D721Med (cell line): ENCODE measurements at regions not wholly inside any gene's neighbourhood (a gene's known extent, or its start where the extent isn't known, plus 50 kb on each side); places are given as distances from the start of the nearest gene placed in this dataset.

ENCODE experiments used
- DNase-seq: peaks from one replicate; pipeline ENCODE4 v3.0.0; 2011; ENCODE audit warnings: low spot score; ENCODE audit not compliant: insufficient read length
- FAIRE-seq: peaks from 2 replicates; lab custom pipeline; 2011; peaks lifted over from hg19 to GRCh38; lab: Jason Lieb, UNC
- TF ChIP-seq, protein P1 (sequence below): IDR thresholded peaks from 2 replicates; pipeline ENCODE4 v1.5.1; 2012; ENCODE audit warnings: mild to moderate bottlenecking, control low read depth; ENCODE audit not compliant: insufficient read depth; ENCODE audit errors: missing control alignments

DNA sequence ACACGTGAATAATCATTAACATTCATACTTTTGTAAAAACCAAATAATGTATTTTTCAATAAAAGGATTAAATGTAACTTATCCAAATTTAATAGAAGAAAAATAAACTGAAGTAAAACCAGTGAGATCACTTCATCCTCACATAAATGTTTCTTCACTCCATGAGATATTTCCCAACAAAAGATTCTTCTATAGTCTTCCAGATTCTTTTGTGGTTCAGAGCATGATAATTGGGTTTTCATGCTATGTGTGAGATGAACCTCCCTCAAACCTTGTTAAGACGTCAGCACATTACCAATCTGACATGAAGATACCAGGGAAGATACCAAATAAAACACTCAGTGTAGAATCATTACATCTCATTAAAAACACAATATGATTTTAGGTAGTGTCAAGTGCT, 62.9 kb upstream of the OXGR1 start:
- FAIRE-seq (peak; percentile 11), DNase-seq (no peak)
- TF ChIP-seq, protein P1, sequence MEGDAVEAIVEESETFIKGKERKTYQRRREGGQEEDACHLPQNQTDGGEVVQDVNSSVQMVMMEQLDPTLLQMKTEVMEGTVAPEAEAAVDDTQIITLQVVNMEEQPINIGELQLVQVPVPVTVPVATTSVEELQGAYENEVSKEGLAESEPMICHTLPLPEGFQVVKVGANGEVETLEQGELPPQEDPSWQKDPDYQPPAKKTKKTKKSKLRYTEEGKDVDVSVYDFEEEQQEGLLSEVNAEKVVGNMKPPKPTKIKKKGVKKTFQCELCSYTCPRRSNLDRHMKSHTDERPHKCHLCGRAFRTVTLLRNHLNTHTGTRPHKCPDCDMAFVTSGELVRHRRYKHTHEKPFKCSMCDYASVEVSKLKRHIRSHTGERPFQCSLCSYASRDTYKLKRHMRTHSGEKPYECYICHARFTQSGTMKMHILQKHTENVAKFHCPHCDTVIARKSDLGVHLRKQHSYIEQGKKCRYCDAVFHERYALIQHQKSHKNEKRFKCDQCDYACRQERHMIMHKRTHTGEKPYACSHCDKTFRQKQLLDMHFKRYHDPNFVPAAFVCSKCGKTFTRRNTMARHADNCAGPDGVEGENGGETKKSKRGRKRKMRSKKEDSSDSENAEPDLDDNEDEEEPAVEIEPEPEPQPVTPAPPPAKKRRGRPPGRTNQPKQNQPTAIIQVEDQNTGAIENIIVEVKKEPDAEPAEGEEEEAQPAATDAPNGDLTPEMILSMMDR, result no peak

DNA sequence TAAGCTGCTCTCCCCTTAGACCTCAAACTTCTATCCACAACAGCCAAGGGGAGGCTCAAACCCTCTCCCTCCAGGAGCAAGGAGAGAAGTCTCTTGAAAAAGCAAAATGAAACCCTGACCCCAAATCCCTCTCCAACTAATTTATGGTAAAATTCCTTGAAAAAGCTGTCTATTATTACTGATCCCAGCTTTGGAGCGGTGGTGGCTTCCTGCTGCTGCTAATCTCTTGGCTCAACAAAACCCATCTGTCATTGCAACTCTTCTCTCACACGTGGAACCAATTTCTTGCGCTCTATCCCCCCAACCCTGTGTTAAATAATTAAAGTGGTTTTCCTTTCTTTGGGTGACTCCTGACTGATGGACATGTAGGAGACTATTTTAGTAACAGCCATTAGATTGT, 64.1 kb upstream of the OXGR1 start:
- TF ChIP-seq, protein P1, result no peak
- FAIRE-seq (peak; percentile 85), DNase-seq (no peak)

DNA sequence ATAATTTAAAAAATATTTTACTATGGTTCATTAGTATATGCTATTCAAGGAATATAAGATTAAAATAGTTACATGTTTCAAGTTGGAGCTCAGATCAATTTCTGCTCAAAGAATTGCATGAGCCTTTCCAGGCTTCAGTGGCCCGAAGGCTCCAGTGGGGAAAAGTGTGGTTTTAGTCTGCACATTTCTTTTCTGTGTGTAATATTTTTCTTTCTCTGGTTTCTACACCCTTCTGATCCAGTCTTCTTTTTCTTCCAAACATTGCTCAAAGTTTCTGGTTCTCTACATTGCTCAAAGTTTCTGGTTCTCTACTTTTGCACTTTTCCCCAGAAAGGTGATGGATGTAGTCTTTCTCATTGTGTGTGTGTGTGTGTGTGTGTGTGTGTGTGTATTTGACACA, 64.7 kb upstream of the OXGR1 start:
- TF ChIP-seq, protein P1, result no peak
- DNase-seq (no peak), FAIRE-seq (no peak)

DNA sequence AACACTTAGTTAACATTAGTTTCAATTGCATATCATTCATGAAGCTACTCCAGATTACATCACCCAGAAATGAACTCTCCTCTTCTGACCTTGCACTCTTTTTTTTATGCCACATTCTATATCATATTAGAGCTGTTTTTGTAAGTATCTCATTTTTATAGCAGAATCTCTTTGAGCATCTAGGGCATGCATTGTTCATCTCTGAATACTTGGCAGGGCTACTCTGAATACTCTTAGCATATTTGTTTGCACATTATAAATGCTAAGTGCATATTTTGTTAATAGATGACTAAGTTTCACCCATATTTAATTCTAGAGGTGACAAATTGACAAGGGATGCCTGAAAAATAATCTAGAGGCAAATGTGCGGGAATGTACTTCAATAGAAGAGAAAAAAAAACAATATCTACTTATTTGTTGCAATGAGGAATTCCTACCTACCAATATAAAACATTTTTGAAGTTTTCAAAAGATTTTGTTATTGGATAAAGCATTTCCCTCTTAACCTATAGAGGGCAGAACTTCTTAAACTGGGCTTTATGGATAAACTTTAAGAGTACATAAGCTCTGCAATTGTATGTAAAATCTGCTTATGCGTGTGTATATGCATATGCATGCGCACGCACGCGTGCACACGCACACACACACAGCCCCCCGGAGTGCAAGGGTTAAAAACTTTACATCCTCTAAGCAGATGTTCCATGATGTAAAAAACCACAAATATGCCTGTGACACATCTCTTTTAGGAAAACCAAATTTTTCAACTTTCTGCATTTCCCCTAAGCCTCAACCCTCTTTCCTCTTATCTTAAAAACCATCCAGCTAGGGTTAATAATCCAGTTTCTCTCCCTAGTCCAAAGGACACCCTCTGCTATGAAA, 73.0 kb upstream of the OXGR1 start:
- DNase-seq, result no peak
- FAIRE-seq, result no peak
- TF ChIP-seq, protein P1, result no peak

DNA sequence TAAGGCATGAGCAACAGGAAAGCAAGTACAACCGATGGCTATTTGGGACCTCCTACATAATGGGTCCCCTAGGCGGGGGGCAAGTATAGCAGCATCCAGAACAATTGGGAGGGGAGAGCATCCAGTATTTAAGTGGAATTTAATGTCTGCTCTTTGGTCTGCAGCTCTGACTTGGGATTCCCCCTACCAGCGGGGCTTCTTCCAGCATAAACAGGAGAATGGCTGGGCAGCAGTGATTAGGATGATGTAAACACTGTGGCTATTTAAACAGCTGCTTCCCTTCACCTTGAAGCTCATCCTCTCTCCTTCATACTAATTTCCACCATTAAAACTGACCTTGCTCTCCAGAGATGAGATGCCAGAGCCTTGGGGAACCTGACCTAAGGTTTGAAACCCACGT, 73.9 kb upstream of the OXGR1 start:
- FAIRE-seq, result no peak
- TF ChIP-seq, protein P1, result no peak
- DNase-seq, result no peak

DNA sequence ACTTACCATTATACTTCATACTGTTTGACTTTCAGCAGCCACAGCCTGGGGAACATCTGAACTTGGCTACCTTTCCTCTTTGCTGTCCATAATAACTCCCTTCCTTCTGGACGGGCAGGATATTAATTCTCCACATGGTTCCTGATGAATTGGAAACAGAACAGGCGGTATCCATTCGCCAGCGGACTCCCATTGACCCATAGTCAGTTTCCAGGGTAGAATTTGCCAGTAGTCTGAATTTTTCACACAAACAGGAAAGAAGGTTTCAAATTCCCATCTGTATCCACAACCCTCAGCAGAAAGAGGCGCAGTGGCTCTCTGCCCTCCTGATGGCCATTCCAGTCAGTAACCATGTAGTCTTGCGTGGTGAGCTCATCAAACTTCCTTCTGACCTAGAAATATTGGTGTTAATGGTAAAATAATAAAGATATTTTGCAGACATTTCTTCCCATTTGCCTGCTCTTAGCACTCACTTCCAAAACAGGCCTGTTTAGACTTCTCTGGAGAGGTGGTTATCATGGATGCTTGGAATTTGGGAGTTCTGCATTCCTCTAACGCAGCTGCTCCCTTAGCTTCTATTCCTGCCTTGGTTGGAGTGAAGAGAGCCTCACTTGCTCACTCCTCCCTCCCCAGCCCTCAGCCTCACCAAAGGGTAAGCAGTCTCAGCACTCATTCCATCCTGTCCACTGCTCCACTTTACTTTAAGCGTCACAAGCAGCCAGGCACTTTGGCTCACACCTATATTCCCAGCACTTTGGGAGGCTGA, 75.0 kb upstream of the OXGR1 start:
- TF ChIP-seq, protein P1, result no peak
- FAIRE-seq (no peak), DNase-seq (no peak)
